Ascending aorta (tissue), 2 donors: ENCODE measurements at regions not wholly inside any gene's neighbourhood (a gene's known extent, or its start where the extent isn't known, plus 50 kb on each side); places are given as distances from the start of the nearest gene placed in this dataset.

ENCODE experiments used
- DNase-seq, 2 donors: peaks; one replicate each; pipeline ENCODE4 v3.0.0-alpha.2; 2019; ENCODE audit warnings: low spot score in 2 of 2
- H3K27ac ChIP-seq, 2 donors: fragments of 200-600 bp; sonication (generic); one replicate each; pipeline ENCODE4 v1.5.1; 2016 to 2017; ENCODE audit warnings: mild to moderate bottlenecking in 1 of 2
- H3K27me3 ChIP-seq: fragments of 200-600 bp; sonication (generic); one replicate; pipeline ENCODE4 v1.5.1; 2017
- H3K36me3 ChIP-seq, 2 donors: fragments of 200-600 bp; sonication (generic); one replicate each; pipeline ENCODE4 v1.5.1; 2016
- H3K4me1 ChIP-seq, 2 donors: fragments of 200-600 bp; sonication (generic); one replicate each; pipeline ENCODE4 v1.5.1; 2016 to 2017; ENCODE audit warnings: mild to moderate bottlenecking in 1 of 2
- H3K4me3 ChIP-seq, 2 donors: fragments of 200-600 bp; sonication (generic); one replicate each; pipeline ENCODE4 v1.5.1; 2016 to 2017; ENCODE audit warnings: mild to moderate bottlenecking in 1 of 2
- H3K9me3 ChIP-seq, 2 donors: fragments of 200-600 bp; sonication (generic); one replicate each; pipeline ENCODE4 v1.5.1; 2016
- CTCF ChIP-seq, 3 experiments: fragments of 200-600 bp in 2 of 3; fragments of 450-650 bp in 1 of 3; sonication (generic) in 2 of 3; IDR thresholded peaks; one replicate each; pipeline ENCODE4 v1.5.1; 2016 to 2019; ENCODE audit warnings: antibody characterized with exemption in 3 of 3, mild to moderate bottlenecking in 1 of 3, moderate library complexity in 1 of 3
- intact Hi-C: fragments of 100-400 bp; cut with DNase I; formaldehyde crosslinking; loops from one replicate; pipeline ENCODE4 v1.15.1; 2023

- TF ChIP-seq CTCF (IDR thresholded peaks at IDR 0.05) = no peak
These were observed 181.6 kb upstream of the MGMT start for GRCh38 chr10:129285459-129285858.

GRCh38 chr10:129288999-129289584 is 177.9 kb upstream of the MGMT start:
- Histone ChIP-seq H3K27me3 (no peaks in the 10 kb centered on the region), H3K4me3 (no peak overlapping the region), H3K9me3 (no peaks in the 10 kb centered on the region), H3K27ac (no peak overlapping the region), H3K36me3 (no peaks in the 10 kb centered on the region), H3K4me1 (no peaks in the 10 kb centered on the region)
- intact Hi-C loops = no loop called here
- no peak for DNase-seq
- TF ChIP-seq CTCF (IDR thresholded peaks at IDR 0.05) = no peak

More at GRCh38 chr10:129285459-129285858, 181.6 kb upstream of the MGMT start:
- intact Hi-C loops = no loop called here
- no peaks in the 10 kb centered on the region for H3K36me3 ChIP-seq
- H3K4me1 ChIP-seq = no peaks in the 10 kb centered on the region
- no peaks in the 10 kb centered on the region for H3K27me3 ChIP-seq
- no peak for DNase-seq
- H3K4me3 ChIP-seq = no peak overlapping the region
- peaks cover 0 to 10% of the 10 kb centered on the region in 2 donors for H3K9me3 ChIP-seq
- H3K27ac ChIP-seq = no peak overlapping the region

- Histone ChIP-seq H3K36me3 (no peaks in the 10 kb centered on the region), H3K4me1 (no peaks in the 10 kb centered on the region), H3K4me3 (no peak overlapping the region), H3K27ac (no peak overlapping the region), H3K9me3 (no peaks in the 10 kb centered on the region), H3K27me3 (no peaks in the 10 kb centered on the region)
- intact Hi-C loops = no loop called here
- no peak for DNase-seq
- TF ChIP-seq CTCF (IDR thresholded peaks at IDR 0.05) = no peak
These were observed 172.9 kb upstream of the MGMT start for GRCh38 chr10:129293991-129294700.

GRCh38 chr10:129294944-129295343 is 172.1 kb upstream of the MGMT start:
- Histone ChIP-seq H3K27ac (no peak overlapping the region), H3K27me3 (no peaks in the 10 kb centered on the region), H3K4me1 (no peaks in the 10 kb centered on the region), H3K4me3 (no peak overlapping the region), H3K36me3 (no peaks in the 10 kb centered on the region), H3K9me3 (no peaks in the 10 kb centered on the region)
- intact Hi-C loops = no loop called here
- TF ChIP-seq CTCF (IDR thresholded peaks at IDR 0.05) = no peak
- DNase-seq = no peak

- Histone ChIP-seq H3K27me3 (no peaks in the 10 kb centered on the region), H3K9me3 (no peaks in the 10 kb centered on the region), H3K4me3 (no peak overlapping the region), H3K36me3 (no peaks in the 10 kb centered on the region), H3K4me1 (no peaks in the 10 kb centered on the region), H3K27ac (no peak overlapping the region)
- no peak for DNase-seq
- no peak for TF ChIP-seq CTCF (IDR thresholded peaks at IDR 0.05)
- intact Hi-C loops = no loop called here
These were observed 162.0 kb upstream of the MGMT start for GRCh38 chr10:129305046-129305445.
